ENCODE measurements at regions not wholly inside any gene's neighbourhood (a gene's known extent, or its start where the extent isn't known, plus 50 kb on each side); places are given as distances from the start of the nearest gene placed in this dataset.

DNA sequence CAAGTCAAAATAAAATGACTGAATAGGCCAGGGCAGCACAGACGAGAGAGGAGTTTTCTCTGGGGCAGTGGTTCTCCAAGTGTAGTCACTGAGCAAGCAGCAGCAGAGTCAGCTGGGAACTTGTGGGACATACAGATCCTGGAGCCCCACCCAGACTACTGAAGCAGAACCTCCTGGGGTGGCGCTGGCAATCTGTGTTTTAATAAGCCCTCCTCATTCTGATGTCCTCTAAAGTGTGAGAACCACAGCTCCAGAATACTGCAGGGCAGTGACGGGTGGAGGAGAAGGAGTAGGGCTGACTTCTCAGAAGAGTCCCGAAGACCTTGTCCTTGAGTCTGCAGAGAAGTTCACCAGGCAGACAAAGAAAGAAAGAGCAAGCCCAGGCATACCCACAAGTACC, 251.3 kb upstream of the HES1 start:
- TF ChIP-seq, protein P1, sequence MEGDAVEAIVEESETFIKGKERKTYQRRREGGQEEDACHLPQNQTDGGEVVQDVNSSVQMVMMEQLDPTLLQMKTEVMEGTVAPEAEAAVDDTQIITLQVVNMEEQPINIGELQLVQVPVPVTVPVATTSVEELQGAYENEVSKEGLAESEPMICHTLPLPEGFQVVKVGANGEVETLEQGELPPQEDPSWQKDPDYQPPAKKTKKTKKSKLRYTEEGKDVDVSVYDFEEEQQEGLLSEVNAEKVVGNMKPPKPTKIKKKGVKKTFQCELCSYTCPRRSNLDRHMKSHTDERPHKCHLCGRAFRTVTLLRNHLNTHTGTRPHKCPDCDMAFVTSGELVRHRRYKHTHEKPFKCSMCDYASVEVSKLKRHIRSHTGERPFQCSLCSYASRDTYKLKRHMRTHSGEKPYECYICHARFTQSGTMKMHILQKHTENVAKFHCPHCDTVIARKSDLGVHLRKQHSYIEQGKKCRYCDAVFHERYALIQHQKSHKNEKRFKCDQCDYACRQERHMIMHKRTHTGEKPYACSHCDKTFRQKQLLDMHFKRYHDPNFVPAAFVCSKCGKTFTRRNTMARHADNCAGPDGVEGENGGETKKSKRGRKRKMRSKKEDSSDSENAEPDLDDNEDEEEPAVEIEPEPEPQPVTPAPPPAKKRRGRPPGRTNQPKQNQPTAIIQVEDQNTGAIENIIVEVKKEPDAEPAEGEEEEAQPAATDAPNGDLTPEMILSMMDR (IDR thresholded peaks at IDR 0.05; ENCODE audit: low read depth, low read length, poor library complexity, severe bottlenecking) = no peak
- no peak for TF ChIP-seq EZH2phosphoT487 (IDR thresholded peaks at IDR 0.05; ENCODE audit: borderline replicate concordance, low read length)
- H4K20me1 ChIP-seq (ENCODE audit: control insufficient read depth, insufficient read depth, low read depth, low read length) = no peaks in the 10 kb centered on the region
- H3K27ac ChIP-seq (ENCODE audit: low read depth, low read length) = no peak overlapping the region
- no peaks in the 10 kb centered on the region for H3K36me3 ChIP-seq (ENCODE audit: control insufficient read depth, low read length)
- no peaks in the 10 kb centered on the region for H3K9me2 ChIP-seq (replicated peaks; ENCODE audit: control insufficient read depth, low read length)
- H3K4me3 ChIP-seq (ENCODE audit: low read length) = no peak overlapping the region
- peaks cover 3% of the 10 kb centered on the region for H3K4me1 ChIP-seq (ENCODE audit: control insufficient read depth, low read length)
- no peaks in the 10 kb centered on the region for H3K27me3 ChIP-seq (ENCODE audit: control insufficient read depth, low read length)
- no peaks in the 10 kb centered on the region for H3K9me3 ChIP-seq (ENCODE audit: control insufficient read depth, insufficient read depth, low read length)
- no peaks in the 10 kb centered on the region for H3F3A ChIP-seq (ENCODE audit: control insufficient read depth, insufficient read depth)
- no peaks in the 10 kb centered on the region for H3K79me2 ChIP-seq (ENCODE audit: control insufficient read depth, low read length)
- H3K4me2 ChIP-seq (ENCODE audit: low read length) = no peak overlapping the region

DNA sequence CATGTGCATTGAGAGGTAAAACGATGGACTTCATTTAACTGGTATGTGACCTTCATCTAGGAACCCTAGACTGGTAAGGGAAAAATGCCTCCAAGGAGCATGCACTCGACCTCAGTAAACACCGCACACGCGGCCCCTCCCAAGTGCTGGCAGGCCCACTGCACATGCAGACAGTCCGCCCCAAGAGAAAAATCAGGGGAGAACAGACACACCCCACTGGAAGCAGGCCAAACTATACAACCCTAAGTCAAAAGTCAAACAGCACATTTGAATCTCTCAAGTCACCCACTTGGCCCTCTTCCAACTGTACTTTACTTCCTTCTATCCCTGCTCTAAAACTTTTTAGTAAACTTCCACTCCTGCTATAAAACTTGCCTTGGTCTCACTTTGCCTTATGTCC, 250.1 kb upstream of the HES1 start:
- H3K4me1 ChIP-seq (ENCODE audit: control insufficient read depth, low read length) = peaks cover 3% of the 10 kb centered on the region
- H3K36me3 ChIP-seq (ENCODE audit: control insufficient read depth, low read length) = no peaks in the 10 kb centered on the region
- H3K9me2 ChIP-seq (replicated peaks; ENCODE audit: control insufficient read depth, low read length) = no peaks in the 10 kb centered on the region
- no peak overlapping the region for H3K4me2 ChIP-seq (ENCODE audit: low read length)
- no peak overlapping the region for H3K4me3 ChIP-seq (ENCODE audit: low read length)
- no peaks in the 10 kb centered on the region for H3K9me3 ChIP-seq (ENCODE audit: control insufficient read depth, insufficient read depth, low read length)
- no peaks in the 10 kb centered on the region for H3K27me3 ChIP-seq (ENCODE audit: control insufficient read depth, low read length)
- no peaks in the 10 kb centered on the region for H4K20me1 ChIP-seq (ENCODE audit: control insufficient read depth, insufficient read depth, low read depth, low read length)
- TF ChIP-seq, protein P1 (IDR thresholded peaks at IDR 0.05; ENCODE audit: low read depth, low read length, poor library complexity, severe bottlenecking) = no peak
- TF ChIP-seq EZH2phosphoT487 (IDR thresholded peaks at IDR 0.05; ENCODE audit: borderline replicate concordance, low read length) = no peak
- no peaks in the 10 kb centered on the region for H3F3A ChIP-seq (ENCODE audit: control insufficient read depth, insufficient read depth)
- no peaks in the 10 kb centered on the region for H3K79me2 ChIP-seq (ENCODE audit: control insufficient read depth, low read length)
- no peak overlapping the region for H3K27ac ChIP-seq (ENCODE audit: low read depth, low read length)

- H3K9me2 ChIP-seq (replicated peaks; ENCODE audit: control insufficient read depth, low read length) = no peaks in the 10 kb centered on the region
- no peaks in the 10 kb centered on the region for H3F3A ChIP-seq (ENCODE audit: control insufficient read depth, insufficient read depth)
- no peak overlapping the region for H3K4me3 ChIP-seq (ENCODE audit: low read length)
- no peaks in the 10 kb centered on the region for H4K20me1 ChIP-seq (ENCODE audit: control insufficient read depth, insufficient read depth, low read depth, low read length)
- H3K27me3 ChIP-seq (ENCODE audit: control insufficient read depth, low read length) = no peaks in the 10 kb centered on the region
- no peak overlapping the region for H3K27ac ChIP-seq (ENCODE audit: low read depth, low read length)
- no peaks in the 10 kb centered on the region for H3K9me3 ChIP-seq (ENCODE audit: control insufficient read depth, insufficient read depth, low read length)
- no peak for TF ChIP-seq EZH2phosphoT487 (IDR thresholded peaks at IDR 0.05; ENCODE audit: borderline replicate concordance, low read length)
- TF ChIP-seq, protein P1 (IDR thresholded peaks at IDR 0.05; ENCODE audit: low read depth, low read length, poor library complexity, severe bottlenecking) = no peak
- H3K79me2 ChIP-seq (ENCODE audit: control insufficient read depth, low read length) = no peaks in the 10 kb centered on the region
- no peaks in the 10 kb centered on the region for H3K36me3 ChIP-seq (ENCODE audit: control insufficient read depth, low read length)
- H3K4me1 ChIP-seq (ENCODE audit: control insufficient read depth, low read length) = no peaks in the 10 kb centered on the region
- no peak overlapping the region for H3K4me2 ChIP-seq (ENCODE audit: low read length)
Observed at GRCh38 chr3:193890016-193890897, 245.7 kb upstream of the HES1 start.
